Gastroesophageal sphincter (tissue), 3 donors: ENCODE measurements at regions not wholly inside any gene's neighbourhood (a gene's known extent, or its start where the extent isn't known, plus 50 kb on each side); places are given as distances from the start of the nearest gene placed in this dataset.

Experiments
- EP300 ChIP-seq: sonication (generic); formaldehyde crosslinking; IDR thresholded peaks from one replicate; pipeline ENCODE4 v1.6.1; 2017; ENCODE audit warnings: antibody characterized with exemption, mild to moderate bottlenecking
- POLR2A ChIP-seq, 2 donors: fragments of 450-650 bp; IDR thresholded peaks; one replicate each; pipeline ENCODE4 v1.6.1; 2017; ENCODE audit warnings: antibody characterized with exemption in 2 of 2, mild to moderate bottlenecking in 2 of 2, moderate library complexity in 1 of 2
- POLR2AphosphoS5 ChIP-seq: sonication (generic); formaldehyde crosslinking; IDR thresholded peaks from one replicate; pipeline ENCODE4 v1.6.1; 2017; ENCODE audit warnings: antibody characterized with exemption
- TF ChIP-seq, protein P1 (sequence below), 4 experiments: fragments of 200-600 bp in 2 of 4; fragments of 450-650 bp in 2 of 4; sonication (generic) in 1 of 4; IDR thresholded peaks; one replicate each; pipeline ENCODE4 v1.5.1; 2017 to 2019; ENCODE audit warnings: antibody characterized with exemption in 4 of 4, mild to moderate bottlenecking in 2 of 4, moderate library complexity in 2 of 4

- TF ChIP-seq, protein P1, sequence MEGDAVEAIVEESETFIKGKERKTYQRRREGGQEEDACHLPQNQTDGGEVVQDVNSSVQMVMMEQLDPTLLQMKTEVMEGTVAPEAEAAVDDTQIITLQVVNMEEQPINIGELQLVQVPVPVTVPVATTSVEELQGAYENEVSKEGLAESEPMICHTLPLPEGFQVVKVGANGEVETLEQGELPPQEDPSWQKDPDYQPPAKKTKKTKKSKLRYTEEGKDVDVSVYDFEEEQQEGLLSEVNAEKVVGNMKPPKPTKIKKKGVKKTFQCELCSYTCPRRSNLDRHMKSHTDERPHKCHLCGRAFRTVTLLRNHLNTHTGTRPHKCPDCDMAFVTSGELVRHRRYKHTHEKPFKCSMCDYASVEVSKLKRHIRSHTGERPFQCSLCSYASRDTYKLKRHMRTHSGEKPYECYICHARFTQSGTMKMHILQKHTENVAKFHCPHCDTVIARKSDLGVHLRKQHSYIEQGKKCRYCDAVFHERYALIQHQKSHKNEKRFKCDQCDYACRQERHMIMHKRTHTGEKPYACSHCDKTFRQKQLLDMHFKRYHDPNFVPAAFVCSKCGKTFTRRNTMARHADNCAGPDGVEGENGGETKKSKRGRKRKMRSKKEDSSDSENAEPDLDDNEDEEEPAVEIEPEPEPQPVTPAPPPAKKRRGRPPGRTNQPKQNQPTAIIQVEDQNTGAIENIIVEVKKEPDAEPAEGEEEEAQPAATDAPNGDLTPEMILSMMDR (IDR thresholded peaks at IDR 0.05): no peak
- TF ChIP-seq POLR2AphosphoS5 (no peak), POLR2A (IDR thresholded peaks at IDR 0.05) (no peak), EP300 (no peak)
Measured at GRCh38 chr4:26178854-26179253, 142.0 kb upstream of the RBPJ start.
